GM12864 (cell line): ENCODE measurements at regions not wholly inside any gene's neighbourhood (a gene's known extent, or its start where the extent isn't known, plus 50 kb on each side); places are given as distances from the start of the nearest gene placed in this dataset.

ENCODE experiments used
- DNase-seq: peaks from one replicate; pipeline ENCODE4 v3.0.0-alpha.2; 2011; ENCODE audit warnings: low read depth
- H3K4me3 ChIP-seq: 2 replicates; pipeline ENCODE4 v1.5.1; 2011; ENCODE audit warnings: mild to moderate bottlenecking, low read depth, low read length, control low read depth
- TF ChIP-seq, protein P1 (sequence below): IDR thresholded peaks from 2 replicates; pipeline ENCODE4 v1.5.1; 2011; ENCODE audit warnings: low read depth, mild to moderate bottlenecking, moderate library complexity, low read length, control low read depth, inconsistent platforms; ENCODE audit errors: missing control alignments

DNA sequence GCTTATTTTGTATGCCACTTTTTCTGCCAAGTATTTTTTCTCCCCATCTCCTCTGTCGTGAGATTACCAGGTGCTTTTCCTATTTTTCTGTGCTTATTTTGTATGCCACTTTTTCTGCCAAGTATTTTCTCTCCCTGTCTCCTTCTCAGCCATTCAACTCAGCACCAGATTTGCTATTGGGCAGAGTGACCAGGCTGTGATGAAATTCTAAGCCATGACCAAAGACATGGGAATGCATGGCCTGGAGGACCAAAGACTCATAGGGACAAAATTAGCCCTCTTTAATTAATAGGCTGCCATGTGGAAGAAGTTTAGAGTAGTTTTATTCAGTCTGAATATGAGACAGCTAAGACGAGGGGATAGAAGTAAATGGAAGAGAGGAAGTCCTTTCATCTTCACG, 257.4 kb downstream of the SQOR start:
- TF ChIP-seq, protein P1, sequence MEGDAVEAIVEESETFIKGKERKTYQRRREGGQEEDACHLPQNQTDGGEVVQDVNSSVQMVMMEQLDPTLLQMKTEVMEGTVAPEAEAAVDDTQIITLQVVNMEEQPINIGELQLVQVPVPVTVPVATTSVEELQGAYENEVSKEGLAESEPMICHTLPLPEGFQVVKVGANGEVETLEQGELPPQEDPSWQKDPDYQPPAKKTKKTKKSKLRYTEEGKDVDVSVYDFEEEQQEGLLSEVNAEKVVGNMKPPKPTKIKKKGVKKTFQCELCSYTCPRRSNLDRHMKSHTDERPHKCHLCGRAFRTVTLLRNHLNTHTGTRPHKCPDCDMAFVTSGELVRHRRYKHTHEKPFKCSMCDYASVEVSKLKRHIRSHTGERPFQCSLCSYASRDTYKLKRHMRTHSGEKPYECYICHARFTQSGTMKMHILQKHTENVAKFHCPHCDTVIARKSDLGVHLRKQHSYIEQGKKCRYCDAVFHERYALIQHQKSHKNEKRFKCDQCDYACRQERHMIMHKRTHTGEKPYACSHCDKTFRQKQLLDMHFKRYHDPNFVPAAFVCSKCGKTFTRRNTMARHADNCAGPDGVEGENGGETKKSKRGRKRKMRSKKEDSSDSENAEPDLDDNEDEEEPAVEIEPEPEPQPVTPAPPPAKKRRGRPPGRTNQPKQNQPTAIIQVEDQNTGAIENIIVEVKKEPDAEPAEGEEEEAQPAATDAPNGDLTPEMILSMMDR = no peak

DNA sequence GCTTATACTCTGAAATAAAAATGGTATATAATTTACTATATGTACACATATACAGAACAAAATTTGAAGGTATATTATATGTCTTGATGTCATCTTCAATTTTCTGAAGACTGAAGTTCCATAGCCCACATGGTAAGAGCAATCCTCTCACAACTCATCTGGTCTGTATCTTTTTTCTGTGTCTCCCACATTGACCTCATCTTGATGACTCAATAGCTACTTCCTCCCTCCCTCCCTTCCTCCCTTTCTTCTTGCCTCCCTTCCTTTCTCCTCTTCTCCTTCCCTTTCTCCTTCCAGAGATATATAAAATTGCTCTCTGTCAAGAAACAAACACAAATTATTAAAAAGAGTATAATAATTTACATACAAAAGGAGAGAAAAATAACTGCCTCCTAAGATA, 268.5 kb downstream of the SQOR start:
- DNase-seq = no peak
- no peak overlapping the region for H3K4me3 ChIP-seq
- TF ChIP-seq, protein P1 = no peak

More for the DNA sequence above, 257.4 kb downstream of the SQOR start:
- DNase-seq = no peak
- H3K4me3 ChIP-seq = no peak overlapping the region

DNA sequence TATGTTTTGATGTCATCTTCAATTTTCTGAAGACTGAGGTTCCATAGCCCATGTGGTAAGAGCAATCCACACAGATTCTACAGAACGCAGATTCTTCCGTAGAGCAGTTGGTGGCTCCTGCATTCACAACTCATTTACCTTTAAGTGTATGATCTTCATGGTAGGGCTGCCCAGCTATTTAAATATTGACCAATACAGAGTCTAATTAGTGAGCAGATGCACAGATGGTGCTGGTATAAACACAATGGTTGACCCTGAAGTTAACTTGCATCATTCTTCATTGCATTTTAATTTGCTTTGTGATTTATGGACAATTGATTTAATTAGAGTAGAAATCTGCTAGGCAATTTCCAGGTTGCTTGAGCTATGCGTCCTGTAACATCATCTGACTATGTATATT, 269.2 kb downstream of the SQOR start:
- H3K4me3 ChIP-seq = no peak overlapping the region
- DNase-seq = no peak
- TF ChIP-seq, protein P1 = no peak

DNA sequence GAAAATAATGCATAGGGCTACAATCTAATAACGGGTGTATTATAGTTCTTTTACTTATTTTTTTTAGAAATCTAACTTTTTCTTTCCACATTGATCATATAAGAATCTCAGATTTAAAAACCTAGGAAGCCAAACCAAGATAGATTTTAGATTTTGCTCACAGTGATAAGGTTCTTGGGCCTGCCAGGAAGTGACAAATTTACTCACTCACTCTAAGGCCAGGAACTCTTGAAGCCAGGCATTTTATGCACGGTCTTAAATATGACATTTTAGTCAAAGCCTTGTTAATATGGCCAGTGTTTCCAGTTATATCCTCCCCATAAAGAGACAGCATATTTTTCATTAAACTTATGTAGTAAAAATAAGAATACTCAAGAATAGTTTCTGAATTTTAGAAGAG, 271.4 kb downstream of the SQOR start:
- no peak overlapping the region for H3K4me3 ChIP-seq
- no peak for DNase-seq
- TF ChIP-seq, protein P1 = no peak

DNA sequence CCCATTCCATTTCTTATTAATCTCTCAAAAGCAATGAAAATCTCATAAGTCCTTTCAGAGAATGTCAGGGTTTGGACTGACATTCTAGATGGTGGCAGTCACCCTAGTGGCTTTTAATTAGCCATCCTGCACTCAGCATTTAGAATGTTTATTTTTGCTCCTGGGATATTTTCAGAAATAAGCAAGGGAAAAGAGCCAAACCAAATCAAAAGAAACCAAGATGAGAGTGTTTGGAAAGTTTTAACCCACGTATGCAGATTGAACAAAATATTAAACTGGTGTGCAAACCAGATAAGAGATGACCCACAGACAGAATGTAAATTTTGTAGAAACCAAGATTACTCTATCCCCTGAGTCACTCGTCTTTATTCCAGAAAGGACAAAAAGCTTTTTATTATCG, 275.8 kb downstream of the SQOR start:
- H3K4me3 ChIP-seq = no peak overlapping the region
- no peak for DNase-seq
- TF ChIP-seq, protein P1 = no peak

DNA sequence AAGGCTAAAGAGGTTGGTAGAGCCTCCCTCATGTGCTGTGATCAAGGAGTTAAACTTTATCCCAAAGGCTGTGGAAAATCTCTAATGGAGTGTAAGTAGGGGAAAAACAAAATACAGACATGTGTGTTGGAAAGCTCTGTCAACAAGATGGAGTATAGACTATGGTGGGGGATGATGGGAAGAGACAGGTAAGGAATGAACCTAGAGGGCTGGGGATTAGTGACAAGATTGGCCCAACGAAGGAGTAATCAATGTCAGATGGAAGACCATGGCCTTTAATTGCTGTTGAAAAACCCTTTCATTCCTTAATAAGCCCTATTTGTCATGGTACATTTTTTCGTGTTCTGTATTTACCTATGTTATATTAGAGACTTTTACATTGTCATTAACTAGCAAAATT, 278.6 kb downstream of the SQOR start:
- TF ChIP-seq, protein P1 = no peak
- no peak for DNase-seq

DNA sequence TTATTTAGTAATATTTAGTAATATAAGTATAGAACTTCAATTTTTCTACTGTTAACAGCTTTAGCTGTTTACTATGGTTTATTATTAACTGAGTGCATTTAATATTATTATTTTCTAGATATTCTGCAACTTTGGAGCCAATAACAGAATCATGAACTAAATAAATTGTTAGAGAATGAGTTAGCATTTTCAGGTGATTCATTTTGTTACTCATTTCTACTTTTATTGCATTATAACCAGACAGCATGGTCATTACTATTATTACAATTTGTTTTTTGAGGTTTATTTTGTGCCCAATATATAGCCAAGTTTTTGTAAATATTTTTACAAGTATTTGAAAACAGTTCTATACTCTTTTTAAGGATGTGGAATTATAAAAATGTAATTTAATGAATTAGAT, 279.6 kb downstream of the SQOR start:
- TF ChIP-seq, protein P1 = no peak
- no peak for DNase-seq

More for the DNA sequence above, 278.6 kb downstream of the SQOR start:
- H3K4me3 ChIP-seq = no peak overlapping the region

More for the DNA sequence above, 279.6 kb downstream of the SQOR start:
- no peak overlapping the region for H3K4me3 ChIP-seq
